ENCODE measurements at regions not wholly inside any gene's neighbourhood (a gene's known extent, or its start where the extent isn't known, plus 50 kb on each side); places are given as distances from the start of the nearest gene placed in this dataset.

- TF ChIP-seq SMAD1 (CRISPR knock-in tag; IDR thresholded peaks at IDR 0.05; ENCODE audit: borderline replicate concordance, low read depth) (no peak), NFE2L2 (IDR thresholded peaks at IDR 0.05; ENCODE audit: low read length) (no peak), CTCF (CRISPR knock-in tag; IDR thresholded peaks at IDR 0.05) (no peak), TCF7L2 (IDR thresholded peaks at IDR 0.05; ENCODE audit: low read depth, low read length) (no peak), AGO1 (IDR thresholded peaks at IDR 0.05; ENCODE audit: low read depth, low read length, poor library complexity, severe bottlenecking) (no peak)
These were observed 276.2 kb downstream of the NPIPA8 start for GRCh38 chr16:18060351-18060750.

Data from HepG2 (cell line).